ENCODE measurements at regions not wholly inside any gene's neighbourhood (a gene's known extent, or its start where the extent isn't known, plus 50 kb on each side); places are given as distances from the start of the nearest gene placed in this dataset.
"Not testable (repeated sequence)": the region's sequence is repeated elsewhere in the genome, so short reads cannot be mapped to it uniquely, and the experiment has no call there.

GRCh38 chr13:46490713-46491112 lies 62.3 kb upstream of the LRCH1 start:
- TF ChIP-seq, protein P1, sequence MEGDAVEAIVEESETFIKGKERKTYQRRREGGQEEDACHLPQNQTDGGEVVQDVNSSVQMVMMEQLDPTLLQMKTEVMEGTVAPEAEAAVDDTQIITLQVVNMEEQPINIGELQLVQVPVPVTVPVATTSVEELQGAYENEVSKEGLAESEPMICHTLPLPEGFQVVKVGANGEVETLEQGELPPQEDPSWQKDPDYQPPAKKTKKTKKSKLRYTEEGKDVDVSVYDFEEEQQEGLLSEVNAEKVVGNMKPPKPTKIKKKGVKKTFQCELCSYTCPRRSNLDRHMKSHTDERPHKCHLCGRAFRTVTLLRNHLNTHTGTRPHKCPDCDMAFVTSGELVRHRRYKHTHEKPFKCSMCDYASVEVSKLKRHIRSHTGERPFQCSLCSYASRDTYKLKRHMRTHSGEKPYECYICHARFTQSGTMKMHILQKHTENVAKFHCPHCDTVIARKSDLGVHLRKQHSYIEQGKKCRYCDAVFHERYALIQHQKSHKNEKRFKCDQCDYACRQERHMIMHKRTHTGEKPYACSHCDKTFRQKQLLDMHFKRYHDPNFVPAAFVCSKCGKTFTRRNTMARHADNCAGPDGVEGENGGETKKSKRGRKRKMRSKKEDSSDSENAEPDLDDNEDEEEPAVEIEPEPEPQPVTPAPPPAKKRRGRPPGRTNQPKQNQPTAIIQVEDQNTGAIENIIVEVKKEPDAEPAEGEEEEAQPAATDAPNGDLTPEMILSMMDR (IDR thresholded peaks at IDR 0.05; ENCODE audit: insufficient read depth, low read length, poor library complexity, severe bottlenecking), result not testable (repeated sequence)
- TF ChIP-seq EZH2phosphoT487 (conservative IDR thresholded peaks at IDR 0.05; ENCODE audit: low read length), result not testable (repeated sequence)

Data from SU-DHL-6 (cell line).